GM18867 (cell line): ENCODE measurements at regions not wholly inside any gene's neighbourhood (a gene's known extent, or its start where the extent isn't known, plus 50 kb on each side); places are given as distances from the start of the nearest gene placed in this dataset.
"Not testable (repeated sequence)": the region's sequence is repeated elsewhere in the genome, so short reads cannot be mapped to it uniquely, and the experiment has no call there.

Source experiments
- ATAC-seq: cut with Tn5 transposase; IDR thresholded peaks from one replicate; pipeline ENCODE4 v1.9.1; 2021; ENCODE audit warnings: mild to moderate bottlenecking, moderate library complexity; ENCODE audit not compliant: unreplicated experiment

DNA sequence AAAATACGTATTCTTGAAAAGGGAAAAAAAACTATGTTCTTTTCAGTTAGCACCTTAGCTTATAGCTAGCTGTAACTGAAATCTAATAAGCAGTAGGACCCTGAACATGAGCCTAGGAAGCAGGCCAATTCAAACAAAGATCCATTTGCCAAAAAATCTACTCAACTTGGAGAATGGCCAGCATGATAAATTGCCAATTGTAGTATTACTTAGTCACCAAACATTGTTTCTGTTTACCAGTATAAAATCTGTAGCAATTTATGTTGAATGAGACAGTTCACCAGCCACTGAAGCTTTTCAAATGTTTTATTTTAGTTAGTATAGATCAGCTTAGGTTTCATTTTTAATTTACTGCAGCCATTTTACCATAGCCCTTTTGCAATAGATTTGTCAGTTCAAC is 323.6 kb upstream of the DIPK2B start:
- no peak for ATAC-seq

DNA sequence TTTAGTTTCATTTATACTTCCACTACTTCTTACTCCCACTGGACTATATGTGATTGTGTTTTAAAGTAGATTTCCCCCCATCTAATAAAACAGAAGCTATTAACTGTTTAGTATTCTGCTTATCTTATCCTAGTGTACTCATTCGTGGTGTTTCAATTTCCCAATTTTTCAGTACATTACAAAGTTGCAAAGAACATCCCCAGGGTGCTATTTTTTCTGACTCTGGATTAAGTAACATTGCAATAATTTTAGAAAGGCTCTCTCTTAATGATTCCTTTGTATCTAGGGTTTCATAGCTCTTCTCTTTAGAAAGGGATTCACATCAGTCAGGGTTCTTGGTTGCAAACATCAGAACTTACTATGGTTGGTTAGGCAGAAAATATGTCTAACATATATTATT is 317.9 kb upstream of the DIPK2B start:
- ATAC-seq: no peak

DNA sequence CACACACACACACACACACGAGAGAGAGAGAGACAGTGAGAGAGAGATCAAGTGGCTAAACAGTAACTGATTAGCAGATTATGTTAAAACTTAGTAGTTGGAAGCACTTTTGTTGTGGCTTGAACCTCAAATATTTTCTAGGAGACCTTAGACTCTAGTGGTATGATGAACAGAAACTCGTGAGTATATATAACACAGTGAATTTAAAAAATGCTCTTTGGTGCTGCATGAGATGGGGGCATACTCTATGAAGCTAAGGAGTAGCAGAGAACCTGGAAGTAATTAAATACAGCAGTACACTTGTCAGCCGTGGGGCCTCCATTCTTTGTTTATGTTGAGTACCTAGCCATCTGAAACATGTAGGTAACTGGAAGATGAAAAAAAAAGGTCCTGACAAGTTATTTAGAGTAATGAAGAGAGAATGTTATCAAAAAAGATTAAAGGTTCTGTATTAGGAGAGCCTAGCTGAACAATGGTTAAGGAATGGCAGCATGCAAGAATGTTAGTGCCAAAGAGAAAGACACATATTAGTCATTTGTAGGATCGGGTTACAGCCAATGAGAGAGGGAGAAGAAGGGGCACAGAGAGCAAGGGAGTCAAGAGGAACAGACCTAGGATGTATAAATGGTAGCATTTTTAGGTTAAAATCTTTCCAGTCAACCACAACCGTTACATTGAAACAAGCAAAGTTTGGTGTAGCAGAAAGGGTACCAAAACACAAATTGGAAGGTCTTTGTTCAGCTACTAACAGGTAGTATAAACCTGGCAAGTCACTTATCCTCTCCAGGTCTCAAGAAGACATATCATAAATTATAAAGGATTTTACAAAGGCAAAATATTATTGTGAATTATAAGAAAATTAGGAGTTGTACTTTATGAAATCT is 316.7 kb upstream of the DIPK2B start:
- no peak for ATAC-seq

DNA sequence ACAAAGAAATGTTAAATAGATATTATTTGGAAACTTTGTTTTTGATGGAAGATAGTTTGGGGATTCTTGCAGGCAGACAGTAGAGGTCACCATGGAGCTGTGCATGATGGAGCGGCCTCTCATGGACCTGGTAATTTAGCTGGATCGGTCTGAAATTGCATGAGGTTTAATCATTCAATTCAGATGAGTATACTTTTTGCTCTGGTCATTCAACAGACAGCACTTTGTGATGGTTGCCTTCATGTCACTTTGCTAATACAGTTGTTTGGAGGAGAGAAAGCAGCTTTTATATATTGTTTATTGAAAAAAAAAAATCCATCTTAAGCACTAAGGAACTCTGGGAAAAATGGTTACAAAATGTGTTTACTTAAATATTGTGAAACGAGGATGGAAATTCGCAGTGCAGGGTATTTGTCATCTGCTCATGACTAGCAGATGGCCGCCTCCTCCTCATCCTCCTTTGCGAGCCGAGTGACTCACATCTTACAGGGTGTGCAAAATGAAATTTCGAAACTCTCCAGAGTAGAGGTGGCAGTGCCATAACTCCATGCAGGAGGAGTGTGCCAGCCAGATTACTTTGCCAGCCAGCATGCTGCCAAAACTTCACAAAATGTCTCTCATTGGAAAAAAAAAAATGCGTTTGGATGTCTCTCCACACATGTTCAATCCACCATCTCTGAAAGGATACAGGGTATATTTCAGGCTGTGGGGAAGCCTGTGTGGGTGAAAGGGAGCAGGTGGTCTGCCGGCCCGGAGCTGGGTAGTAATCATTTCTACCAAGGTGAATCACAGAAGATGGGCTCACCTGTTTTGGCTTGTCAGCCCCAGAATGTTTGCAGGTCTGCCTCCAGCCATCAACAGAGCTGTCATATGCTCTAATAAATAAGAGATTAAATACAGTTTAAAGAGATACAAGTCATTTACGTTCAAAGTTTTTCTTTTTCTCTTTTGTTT is 314.9 kb upstream of the DIPK2B start:
- ATAC-seq: no peak

DNA sequence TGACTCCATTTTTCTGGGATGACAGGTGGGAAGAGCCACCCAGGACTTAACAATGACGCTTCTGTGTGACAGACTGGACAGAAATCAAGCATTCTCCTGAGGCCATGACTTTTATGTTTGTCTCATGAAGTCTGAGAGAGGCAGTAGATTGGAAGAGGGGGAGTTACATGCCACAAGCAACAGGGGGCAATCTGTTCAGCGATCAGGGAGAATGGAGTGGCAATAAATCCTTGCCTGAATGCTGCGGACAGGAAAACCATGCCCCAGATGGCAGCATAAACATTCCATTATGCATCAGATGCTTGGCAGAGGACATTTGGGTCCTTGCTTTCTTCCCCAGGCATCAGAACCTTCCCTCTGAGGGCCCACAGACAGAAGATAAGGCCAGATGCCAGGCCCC is 312.4 kb upstream of the DIPK2B start:
- no peak for ATAC-seq

DNA sequence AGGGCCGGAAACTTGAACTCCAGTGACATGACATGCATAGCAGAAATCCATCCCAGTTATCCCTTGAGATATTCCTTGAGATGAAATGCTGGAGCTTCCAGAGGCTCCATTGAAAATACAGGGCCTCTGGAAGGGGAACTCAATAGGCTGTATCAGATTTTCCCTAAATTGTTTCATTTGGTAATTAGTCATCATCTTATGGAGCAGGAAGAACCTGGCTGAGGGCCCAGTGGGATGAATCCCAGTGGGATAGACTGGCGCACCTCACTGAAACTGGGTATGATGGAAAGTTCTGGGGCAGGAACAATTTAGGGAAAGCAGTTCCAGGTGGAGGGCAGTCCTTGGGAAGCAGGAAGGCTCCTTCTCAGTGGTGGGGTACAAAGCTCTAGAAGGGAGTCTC is 307.8 kb upstream of the DIPK2B start:
- no peak for ATAC-seq

DNA sequence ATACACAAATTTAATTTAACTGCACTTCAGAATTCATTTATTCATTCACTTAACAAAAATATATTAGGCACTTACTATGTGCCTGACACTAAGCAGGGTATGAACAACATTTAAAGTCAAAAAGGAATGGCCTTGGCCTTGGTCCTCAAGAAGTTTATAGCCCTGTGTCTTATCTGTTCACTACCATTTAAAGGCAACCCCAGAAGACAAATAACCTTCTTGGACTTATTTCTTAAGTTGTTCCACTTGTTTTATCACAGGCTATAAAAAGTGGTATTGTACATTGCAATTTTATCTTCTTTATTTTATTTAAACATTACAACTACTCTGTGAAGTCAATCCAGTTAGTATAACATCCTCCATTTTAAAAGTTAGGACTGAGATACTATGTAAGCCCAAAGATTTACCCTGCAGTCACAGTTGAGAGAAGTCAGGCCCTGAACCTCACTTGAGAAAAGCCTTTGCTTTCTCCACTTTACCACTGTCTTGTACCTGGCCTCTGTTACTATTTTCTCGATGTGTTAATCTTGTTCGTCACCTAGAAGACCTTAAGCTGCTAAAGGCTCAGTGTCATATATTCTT is 305.6 kb upstream of the DIPK2B start:
- ATAC-seq: no peak

DNA sequence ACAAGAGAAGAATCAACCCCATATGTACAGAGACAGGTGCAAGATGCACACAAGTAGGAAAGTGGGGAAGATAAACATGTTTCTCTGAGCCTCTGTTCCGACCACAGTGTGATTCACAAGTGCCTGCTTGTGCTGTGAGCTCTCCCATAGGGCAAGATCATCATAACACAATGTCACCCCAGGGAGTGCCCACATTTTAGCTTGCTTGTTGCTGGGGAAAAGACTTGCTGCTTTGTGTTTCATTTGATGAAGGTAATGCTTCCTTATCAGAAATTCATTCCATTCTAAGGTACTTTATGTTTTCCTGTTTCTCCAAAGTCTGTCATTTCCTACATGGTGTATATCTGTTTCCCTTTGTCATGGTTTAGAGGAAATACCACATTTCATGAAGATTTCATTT is 304.5 kb upstream of the DIPK2B start:
- no peak for ATAC-seq

DNA sequence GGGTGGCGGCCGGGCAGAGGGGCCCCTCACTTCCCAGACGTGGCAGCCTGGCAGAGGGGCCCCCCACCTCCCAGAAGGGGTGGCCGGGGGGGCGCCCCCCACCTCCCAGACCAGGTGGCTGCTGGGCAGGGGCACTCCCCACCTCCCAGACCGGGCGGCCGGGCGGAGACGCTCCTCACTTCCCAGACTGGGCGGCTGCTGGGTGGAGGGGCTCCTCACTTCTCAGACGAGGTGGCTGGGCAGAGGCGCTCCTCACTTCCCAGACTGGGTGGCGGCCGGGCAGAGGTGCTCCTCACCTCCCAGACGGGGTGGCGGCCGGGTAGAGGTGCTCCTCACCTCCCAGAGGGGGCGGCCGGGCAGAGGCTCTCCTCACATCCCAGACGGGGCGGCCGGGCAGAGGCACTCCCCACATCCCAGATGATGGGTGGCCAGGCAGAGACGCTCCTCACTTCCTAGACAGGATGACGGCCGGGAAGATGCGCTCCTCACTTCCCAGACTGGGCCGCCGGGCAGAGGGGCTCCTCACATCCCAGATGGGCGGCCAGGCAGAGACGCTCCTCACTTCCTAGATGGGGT is 303.2 kb upstream of the DIPK2B start:
- ATAC-seq: not testable (repeated sequence)

DNA sequence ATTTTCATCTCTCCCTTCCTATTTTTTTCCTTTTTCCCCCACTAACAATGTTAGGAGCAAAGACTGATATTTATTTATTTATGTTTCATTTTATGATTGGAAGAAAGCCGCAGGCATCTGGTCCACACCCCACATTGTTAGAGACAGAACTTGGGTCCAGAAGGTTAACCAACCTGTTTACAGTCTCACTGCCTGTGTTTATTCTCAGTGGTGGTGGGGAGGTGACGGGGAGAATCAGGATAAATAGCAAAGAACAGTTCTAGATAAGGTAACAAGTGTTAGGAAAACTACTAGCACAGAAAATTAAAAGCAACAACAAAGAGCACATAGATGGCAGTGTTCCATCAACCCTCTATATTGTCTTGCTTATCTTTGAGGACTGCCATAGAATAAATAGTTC is 301.7 kb upstream of the DIPK2B start:
- no peak for ATAC-seq

DNA sequence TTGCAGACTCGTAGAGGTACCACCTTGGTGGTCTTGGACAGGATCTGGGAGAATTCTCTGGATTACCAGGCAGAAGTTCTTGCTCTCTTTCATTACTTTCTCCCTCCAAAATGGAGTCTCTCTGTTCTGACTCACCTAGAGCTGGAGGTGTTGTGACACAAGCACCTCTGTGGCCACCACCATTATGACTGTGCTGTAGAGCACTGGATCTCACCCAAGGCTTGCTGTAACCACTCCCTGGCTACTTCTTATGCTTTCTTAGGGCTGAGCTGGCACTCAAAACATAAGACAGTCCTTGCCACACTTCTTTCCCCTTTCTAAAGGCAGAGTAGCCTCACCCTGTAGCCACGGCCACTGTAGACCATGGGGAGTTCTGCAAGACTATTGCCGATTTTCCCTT is 296.6 kb upstream of the DIPK2B start:
- ATAC-seq: no peak

DNA sequence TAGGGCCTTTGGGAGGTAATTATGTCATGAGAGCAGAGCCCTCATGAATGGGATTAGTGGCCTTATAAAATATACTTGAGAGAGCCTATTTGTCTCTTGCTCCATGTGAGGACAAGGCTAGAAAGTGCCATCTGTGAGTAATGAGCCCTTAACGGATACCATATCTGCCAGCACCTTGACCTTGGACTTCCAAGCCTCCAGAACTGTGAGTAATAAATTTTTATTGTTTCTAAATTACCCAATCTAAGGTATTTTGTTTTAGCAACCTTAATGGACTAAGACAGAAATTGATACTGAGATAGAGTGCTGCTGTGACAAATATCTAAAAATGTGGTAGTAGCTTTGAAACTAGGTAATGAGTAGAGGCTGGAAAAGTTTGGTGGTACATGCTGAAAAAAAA is 285.0 kb upstream of the DIPK2B start:
- no peak for ATAC-seq

DNA sequence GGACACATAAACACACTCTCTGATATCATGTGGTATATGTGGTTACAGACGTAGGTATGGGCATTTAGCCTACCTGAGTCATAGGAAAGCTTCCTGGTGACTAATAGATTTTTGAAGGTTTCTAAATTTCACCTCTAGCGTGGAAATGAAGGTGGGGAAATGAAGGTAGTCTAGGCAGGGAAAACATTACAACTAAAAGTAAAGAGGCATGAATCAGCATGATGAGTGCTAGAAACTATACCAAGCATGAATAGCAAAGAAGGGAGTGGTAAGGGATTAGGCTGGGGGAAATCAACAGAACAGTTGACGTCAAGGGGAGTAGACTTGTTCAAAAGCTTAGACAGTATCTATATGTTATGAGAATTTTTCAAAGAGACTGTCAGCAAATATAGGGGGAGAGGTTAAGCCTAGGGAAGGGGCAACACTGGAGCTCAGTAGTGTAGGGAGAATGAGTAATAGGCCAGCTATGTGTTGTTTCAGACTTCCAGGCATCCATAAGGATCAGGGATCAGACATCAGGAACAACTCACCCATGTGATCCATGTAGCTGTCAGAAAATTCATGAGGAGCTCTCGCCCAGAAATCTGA is 279.3 kb upstream of the DIPK2B start:
- no peak for ATAC-seq

DNA sequence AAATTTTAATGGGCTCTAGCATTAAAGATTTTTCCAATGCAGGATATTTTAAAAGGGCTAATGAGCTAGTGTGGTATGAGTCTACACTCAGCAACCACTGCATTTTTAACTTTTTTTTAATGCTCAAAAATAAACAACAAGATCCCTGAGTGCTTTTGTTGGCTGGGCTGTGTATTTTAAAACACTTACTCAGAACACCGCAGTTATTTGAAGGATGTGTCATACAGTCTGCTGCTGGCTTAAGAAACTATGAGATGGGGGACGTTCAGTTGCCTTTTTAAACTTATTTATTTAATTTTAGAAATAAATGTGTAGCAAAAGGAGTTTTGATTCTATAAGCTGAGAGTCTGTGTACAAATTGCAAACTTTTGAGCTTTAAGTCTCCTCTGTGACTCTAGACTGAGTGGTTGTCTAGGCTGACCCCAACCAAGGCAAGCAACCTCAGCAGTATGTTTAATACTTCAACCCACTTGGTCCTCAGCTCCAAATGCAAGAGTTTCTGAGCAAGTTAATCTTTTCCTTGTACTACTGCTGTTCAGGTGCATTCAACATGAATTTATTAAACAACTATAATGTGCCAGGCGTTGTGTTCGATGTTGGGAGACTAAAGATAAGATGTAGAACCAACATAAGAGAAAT is 278.6 kb upstream of the DIPK2B start:
- no peak for ATAC-seq

DNA sequence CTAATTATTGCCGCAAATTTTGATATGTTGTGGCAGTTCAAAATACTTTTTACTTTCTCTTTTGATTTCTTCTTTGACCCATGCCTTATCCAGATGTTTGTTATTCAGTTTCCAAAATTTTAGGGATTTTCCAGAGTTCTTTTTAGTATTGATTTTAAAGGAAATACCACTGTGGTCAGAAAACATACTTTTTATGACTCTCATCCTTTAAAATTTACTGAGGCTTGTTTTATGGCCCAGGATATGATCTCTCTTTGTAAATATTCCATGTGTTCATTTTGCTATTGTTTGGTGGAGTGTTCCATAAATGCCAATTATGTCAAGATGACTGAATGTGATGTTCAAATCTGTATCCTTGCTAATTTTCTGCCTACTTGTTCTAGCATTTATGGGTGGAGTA is 272.3 kb upstream of the DIPK2B start:
- no peak for ATAC-seq

DNA sequence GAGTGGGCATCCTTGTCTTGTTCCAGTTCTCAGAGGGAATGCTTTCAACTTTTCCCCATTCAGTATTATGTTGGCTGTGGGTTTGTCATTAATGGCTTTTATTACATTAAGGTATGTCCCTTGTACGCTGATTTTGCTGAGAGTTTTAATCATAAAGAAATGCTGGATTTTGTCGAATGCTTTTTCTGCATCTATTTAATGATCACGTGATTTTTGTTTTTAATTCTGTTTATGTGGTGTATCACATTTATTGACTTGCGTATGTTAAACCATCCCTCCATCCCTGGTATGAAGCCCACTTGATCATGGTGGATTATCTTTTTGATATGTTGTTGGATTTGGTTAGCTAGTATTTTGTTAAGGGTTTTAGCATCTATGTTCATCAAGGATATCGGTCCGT is 266.9 kb upstream of the DIPK2B start:
- ATAC-seq: not testable (repeated sequence)

DNA sequence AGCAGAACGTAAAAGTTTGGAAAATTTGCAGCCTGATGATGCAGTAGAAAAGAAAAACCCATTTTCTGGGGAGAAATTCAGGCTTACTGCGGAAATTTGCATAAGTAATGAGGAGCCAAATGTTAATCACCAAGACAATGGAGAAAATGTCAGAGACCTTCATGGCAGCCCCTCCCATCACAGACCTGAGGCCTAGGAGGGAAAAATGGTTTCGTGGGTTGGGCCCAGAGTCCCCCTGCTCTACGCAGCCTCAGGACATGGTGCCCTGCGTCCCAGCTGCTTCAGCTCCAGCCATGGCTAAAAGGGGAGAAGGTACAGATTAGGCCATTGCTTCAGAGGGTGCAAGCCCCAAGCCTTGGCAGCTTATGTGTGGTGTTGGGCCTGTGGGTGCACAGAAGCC is 255.1 kb upstream of the DIPK2B start:
- not testable (repeated sequence) for ATAC-seq

DNA sequence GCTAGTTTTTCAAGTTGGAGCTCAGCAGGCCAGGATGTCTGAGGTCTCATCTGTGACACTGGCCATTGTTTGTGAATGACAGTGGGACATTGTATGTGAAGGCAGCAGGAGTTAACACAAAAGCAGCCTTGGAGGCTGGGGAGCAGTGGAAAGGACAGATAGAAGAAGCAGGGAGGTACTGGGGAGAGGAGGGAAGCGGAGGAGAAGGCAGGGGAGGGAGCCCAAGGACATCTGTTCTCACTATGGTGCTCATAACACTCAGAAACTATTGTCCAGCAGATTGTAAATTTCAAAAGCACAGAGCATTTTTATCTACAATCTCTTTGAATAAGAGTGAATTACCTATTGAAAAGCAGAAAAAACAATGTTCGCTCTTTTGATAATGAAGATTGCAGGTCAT is 253.6 kb upstream of the DIPK2B start:
- ATAC-seq: no peak

DNA sequence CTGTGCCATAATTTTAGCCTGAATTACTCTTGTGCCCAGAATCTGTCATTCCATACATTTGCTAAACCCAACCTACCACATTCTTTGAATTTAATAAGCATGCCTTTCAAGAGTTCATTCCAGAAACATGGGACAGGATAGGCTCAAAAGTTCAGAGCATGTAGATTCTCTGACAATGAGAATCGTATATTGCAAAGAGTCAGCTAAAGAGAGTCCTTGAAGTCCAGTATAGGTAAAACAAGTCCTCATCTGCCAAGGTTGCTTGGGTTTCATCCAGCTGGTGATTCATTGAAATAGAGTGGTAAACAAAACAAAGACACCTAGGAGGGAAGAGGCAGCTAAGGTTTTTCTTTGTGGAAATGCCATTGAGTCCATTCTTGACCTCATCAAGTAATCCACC is 249.3 kb upstream of the DIPK2B start:
- ATAC-seq: no peak

DNA sequence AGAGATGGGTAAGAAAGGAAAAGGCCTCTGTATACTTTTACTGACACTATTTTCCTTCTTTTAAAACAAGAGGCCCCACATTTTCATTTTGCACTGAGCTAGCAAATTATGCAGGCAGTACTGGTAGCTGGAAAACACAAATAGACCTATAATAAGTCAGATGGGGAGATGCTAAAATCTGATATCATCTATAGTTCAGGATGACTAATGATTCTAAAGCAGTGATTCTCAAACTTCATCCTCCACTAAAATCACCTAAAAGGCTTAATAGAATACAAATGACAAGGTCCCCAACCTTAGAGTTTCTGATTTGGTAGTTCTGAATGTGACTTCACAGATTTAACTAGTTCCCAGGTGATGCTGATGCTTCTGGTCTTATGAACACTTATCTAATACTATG is 247.3 kb upstream of the DIPK2B start:
- no peak for ATAC-seq
